Skeletal muscle satellite cell (primary cell): ENCODE measurements at regions not wholly inside any gene's neighbourhood (a gene's known extent, or its start where the extent isn't known, plus 50 kb on each side); places are given as distances from the start of the nearest gene placed in this dataset.

ENCODE experiments used
- H3K27me3 ChIP-seq: 2 replicates; pipeline ENCODE4 v1.7.0; 2013; ENCODE audit warnings: low read length; ENCODE audit not compliant: control insufficient read depth, insufficient read depth
- H3K36me3 ChIP-seq: 2 replicates; pipeline ENCODE4 v1.7.0; 2013; ENCODE audit warnings: mild to moderate bottlenecking, control low read depth, low read length; ENCODE audit not compliant: insufficient read depth
- H3K4me1 ChIP-seq: 2 replicates; pipeline ENCODE4 v1.7.0; 2013; ENCODE audit warnings: low read length; ENCODE audit not compliant: control insufficient read depth, insufficient read depth
- H3K4me2 ChIP-seq: 2 replicates; pipeline ENCODE4 v1.7.0; 2013; ENCODE audit warnings: mild to moderate bottlenecking, low read length
- H3K4me3 ChIP-seq: 2 replicates; pipeline ENCODE4 v1.7.0; 2013; ENCODE audit warnings: low read length
- H3K9ac ChIP-seq: 2 replicates; pipeline ENCODE4 v1.7.0; 2013; ENCODE audit warnings: mild to moderate bottlenecking, low read depth, low read length, moderate library complexity
- H3K9me3 ChIP-seq: replicated peaks from 2 replicates; pipeline ENCODE4 v1.7.0; 2013; ENCODE audit warnings: mild to moderate bottlenecking, control low read depth, low read length

- H3K4me1 ChIP-seq, result no peaks in the 10 kb centered on the region
- H3K4me3 ChIP-seq, result no peak overlapping the region
- no peak overlapping the region for H3K4me2 ChIP-seq
- no peaks in the 10 kb centered on the region for H3K27me3 ChIP-seq
- peaks cover 4% of the 10 kb centered on the region for H3K9me3 ChIP-seq
- H3K9ac ChIP-seq, result no peak overlapping the region
- no peaks in the 10 kb centered on the region for H3K36me3 ChIP-seq
These were observed 1241.1 kb upstream of the EYS start for GRCh38 chr6:66948106-66948505.

GRCh38 chr6:66940003-66940402, 1233.0 kb upstream of the EYS start:
- no peak overlapping the region for H3K9ac ChIP-seq
- no peaks in the 10 kb centered on the region for H3K4me1 ChIP-seq
- peaks cover 19% of the 10 kb centered on the region for H3K9me3 ChIP-seq
- H3K27me3 ChIP-seq, result no peaks in the 10 kb centered on the region
- no peak overlapping the region for H3K4me2 ChIP-seq
- no peak overlapping the region for H3K4me3 ChIP-seq
- no peaks in the 10 kb centered on the region for H3K36me3 ChIP-seq

GRCh38 chr6:66937180-66937579, 1230.2 kb upstream of the EYS start:
- H3K36me3 ChIP-seq, result no peaks in the 10 kb centered on the region
- H3K4me2 ChIP-seq, result no peak overlapping the region
- H3K4me3 ChIP-seq, result no peak overlapping the region
- no peaks in the 10 kb centered on the region for H3K27me3 ChIP-seq
- peaks cover 14% of the 10 kb centered on the region for H3K9me3 ChIP-seq
- H3K9ac ChIP-seq, result no peak overlapping the region
- H3K4me1 ChIP-seq, result no peaks in the 10 kb centered on the region

- Histone ChIP-seq H3K9me3 (peaks cover 14% of the 10 kb centered on the region), H3K4me1 (no peaks in the 10 kb centered on the region), H3K4me2 (no peak overlapping the region), H3K27me3 (no peaks in the 10 kb centered on the region), H3K36me3 (no peaks in the 10 kb centered on the region), H3K9ac (no peak overlapping the region), H3K4me3 (no peak overlapping the region)
These were observed 1228.6 kb upstream of the EYS start for GRCh38 chr6:66935612-66936011.

- H3K27me3 ChIP-seq, result no peaks in the 10 kb centered on the region
- H3K36me3 ChIP-seq, result no peaks in the 10 kb centered on the region
- H3K4me2 ChIP-seq, result no peak overlapping the region
- H3K4me3 ChIP-seq, result no peak overlapping the region
- no peaks in the 10 kb centered on the region for H3K4me1 ChIP-seq
- no peak overlapping the region for H3K9ac ChIP-seq
- H3K9me3 ChIP-seq, result peaks cover 11% of the 10 kb centered on the region
These were observed 1224.8 kb upstream of the EYS start for GRCh38 chr6:66931787-66932186.

- H3K36me3 ChIP-seq, result no peaks in the 10 kb centered on the region
- H3K9me3 ChIP-seq, result peaks cover 7% of the 10 kb centered on the region
- H3K27me3 ChIP-seq, result no peaks in the 10 kb centered on the region
- H3K9ac ChIP-seq, result no peak overlapping the region
- H3K4me2 ChIP-seq, result no peak overlapping the region
- no peak overlapping the region for H3K4me3 ChIP-seq
- no peaks in the 10 kb centered on the region for H3K4me1 ChIP-seq
These were observed 1223.7 kb upstream of the EYS start for GRCh38 chr6:66930559-66931290.

GRCh38 chr6:66926060-66926459, 1219.0 kb upstream of the EYS start:
- Histone ChIP-seq H3K9me3 (peaks cover 3% of the 10 kb centered on the region), H3K36me3 (no peaks in the 10 kb centered on the region)

GRCh38 chr6:66913657-66914056, 1206.6 kb upstream of the EYS start:
- no peak overlapping the region for H3K9ac ChIP-seq
- no peaks in the 10 kb centered on the region for H3K4me1 ChIP-seq
- H3K4me2 ChIP-seq, result no peak overlapping the region
- no peaks in the 10 kb centered on the region for H3K9me3 ChIP-seq
- no peaks in the 10 kb centered on the region for H3K27me3 ChIP-seq
- H3K36me3 ChIP-seq, result no peaks in the 10 kb centered on the region
- H3K4me3 ChIP-seq, result no peak overlapping the region

More at GRCh38 chr6:66926060-66926459, 1219.0 kb upstream of the EYS start:
- H3K27me3 ChIP-seq, result no peaks in the 10 kb centered on the region
- H3K4me3 ChIP-seq, result no peak overlapping the region
- no peaks in the 10 kb centered on the region for H3K4me1 ChIP-seq
- no peak overlapping the region for H3K4me2 ChIP-seq
- no peak overlapping the region for H3K9ac ChIP-seq

- Histone ChIP-seq H3K36me3 (no peaks in the 10 kb centered on the region), H3K4me3 (no peak overlapping the region), H3K9ac (no peak overlapping the region), H3K4me2 (no peak overlapping the region), H3K4me1 (no peaks in the 10 kb centered on the region), H3K9me3 (no peaks in the 10 kb centered on the region), H3K27me3 (no peaks in the 10 kb centered on the region)
These were observed 1195.4 kb upstream of the EYS start for GRCh38 chr6:66902457-66902856.

- H3K4me3 ChIP-seq, result no peak overlapping the region
- H3K27me3 ChIP-seq, result no peaks in the 10 kb centered on the region
- no peak overlapping the region for H3K9ac ChIP-seq
- H3K4me2 ChIP-seq, result no peak overlapping the region
- no peaks in the 10 kb centered on the region for H3K4me1 ChIP-seq
- H3K36me3 ChIP-seq, result no peaks in the 10 kb centered on the region
- H3K9me3 ChIP-seq, result peaks cover 4% of the 10 kb centered on the region
These were observed 1193.4 kb upstream of the EYS start for GRCh38 chr6:66900133-66901083.

GRCh38 chr6:66897576-66897975, 1190.5 kb upstream of the EYS start:
- Histone ChIP-seq H3K36me3 (no peaks in the 10 kb centered on the region), H3K9me3 (peaks cover 4% of the 10 kb centered on the region), H3K4me2 (no peak overlapping the region), H3K27me3 (no peaks in the 10 kb centered on the region), H3K4me1 (no peaks in the 10 kb centered on the region), H3K4me3 (no peak overlapping the region), H3K9ac (no peak overlapping the region)
